Activated B cell treated with CpG ODN at 0.5 μM for 24 hours (primary cell): ENCODE measurements at regions not wholly inside any gene's neighbourhood (a gene's known extent, or its start where the extent isn't known, plus 50 kb on each side); places are given as distances from the start of the nearest gene placed in this dataset.

Experiments
- ATAC-seq: fragments of 200-7000 bp; cut with Tn5 transposase; one replicate; pipeline ENCODE4 v1.10.0; 2021; ENCODE audit warnings: low read depth, mild to moderate bottlenecking, moderate library complexity
- CTCF ChIA-PET: fragments of 350-600 bp; sonication (Branson Sonifier 250); formaldehyde crosslinking; loops from one replicate; lab custom pipeline; 2021; ENCODE audit warnings: antibody characterized with exemption; lab: Charles Lee
- POLR2A ChIA-PET: fragments of 350-600 bp; sonication (Branson Sonifier 250); formaldehyde crosslinking; loops from one replicate; lab custom pipeline; 2021; ENCODE audit warnings: antibody characterized with exemption; lab: Charles Lee
- DNase-seq: peaks from one replicate; pipeline ENCODE4 v3.0.0; 2022
- H3K27ac Mint-ChIP-seq: one replicate; pipeline ENCODE4 v1.8.0; 2020; ENCODE audit warnings: mixed read lengths
- H3K27me3 Mint-ChIP-seq: one replicate; pipeline ENCODE4 v1.8.0; 2021; ENCODE audit warnings: mixed read lengths
- H3K36me3 Mint-ChIP-seq: one replicate; pipeline ENCODE4 v1.8.0; 2021; ENCODE audit warnings: low read depth, mixed read lengths
- H3K4me1 Mint-ChIP-seq: one replicate; pipeline ENCODE4 v1.8.0; 2021; ENCODE audit warnings: mixed read lengths
- H3K4me3 Mint-ChIP-seq: one replicate; pipeline ENCODE4 v1.8.0; 2020; ENCODE audit warnings: mild to moderate bottlenecking, mixed read lengths
- H3K9me3 Mint-ChIP-seq: one replicate; pipeline ENCODE4 v1.8.0; 2020; ENCODE audit warnings: mixed read lengths
- CTCF ChIP-seq: fragments of 200-600 bp; IDR thresholded peaks from one replicate; pipeline ENCODE4 v1.8.0; 2022; ENCODE audit warnings: antibody characterized with exemption, mild to moderate bottlenecking
- intact Hi-C: fragments of 100-400 bp; cut with micrococcal nuclease; formaldehyde crosslinking; loops from one replicate; pipeline ENCODE4 v1.15.1; 2024

GRCh38 chr15:87219650-87220615, 1036.6 kb downstream of the NTRK3 start:
- H3K27ac Mint-ChIP-seq, result no peak overlapping the region
- CTCF ChIA-PET, result no interaction called here
- no peaks in the 10 kb centered on the region for H3K27me3 Mint-ChIP-seq
- intact Hi-C loops, result no loop called here
- no peaks in the 10 kb centered on the region for H3K36me3 Mint-ChIP-seq
- peaks cover 11% of the 10 kb centered on the region for H3K9me3 Mint-ChIP-seq
- H3K4me3 Mint-ChIP-seq, result no peak overlapping the region
- no peak for TF ChIP-seq CTCF
- no peaks in the 10 kb centered on the region for H3K4me1 Mint-ChIP-seq
- ATAC-seq (no peak), DNase-seq (no peak)
- POLR2A ChIA-PET, result no interaction called here

DNA sequence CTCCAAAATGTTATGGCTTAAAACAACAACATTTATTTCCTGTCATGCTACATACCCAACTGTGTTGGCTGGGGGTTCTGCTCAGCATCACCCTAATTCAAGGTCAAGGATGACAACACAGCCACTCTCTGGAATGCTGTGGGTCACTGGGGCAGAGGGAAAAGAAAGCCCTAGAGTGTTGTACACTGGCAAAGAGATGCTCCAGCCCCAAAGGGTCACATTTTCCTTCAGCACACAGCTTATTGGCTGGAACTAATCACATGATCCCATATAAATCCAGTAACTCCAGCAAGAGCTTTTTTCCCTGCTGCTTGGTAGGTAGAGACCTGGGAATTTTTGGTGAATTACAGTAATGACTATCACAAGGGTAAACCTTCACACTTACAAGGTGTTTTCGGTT, 1041.4 kb downstream of the NTRK3 start:
- ChIA-PET CTCF (no interaction called here), POLR2A (no interaction called here)
- Mint-ChIP-seq H3K4me1 (no peaks in the 10 kb centered on the region), H3K27ac (no peak overlapping the region), H3K27me3 (no peaks in the 10 kb centered on the region), H3K36me3 (no peaks in the 10 kb centered on the region), H3K9me3 (peaks cover 6% of the 10 kb centered on the region), H3K4me3 (no peak overlapping the region)
- intact Hi-C loops, result no loop called here
- DNase-seq, result no peak
- ATAC-seq, result no peak
- TF ChIP-seq CTCF, result no peak

GRCh38 chr15:87213626-87214025, 1042.9 kb downstream of the NTRK3 start:
- Mint-ChIP-seq H3K9me3 (no peaks in the 10 kb centered on the region), H3K4me1 (no peaks in the 10 kb centered on the region), H3K36me3 (no peaks in the 10 kb centered on the region), H3K27me3 (no peaks in the 10 kb centered on the region), H3K27ac (no peak overlapping the region), H3K4me3 (no peak overlapping the region)
- intact Hi-C loops, result no loop called here
- CTCF ChIA-PET, result no interaction called here
- POLR2A ChIA-PET, result no interaction called here
- ATAC-seq, result no peak
- DNase-seq, result no peak
- TF ChIP-seq CTCF, result no peak

GRCh38 chr15:87212041-87212440, 1044.5 kb downstream of the NTRK3 start:
- no peak for ATAC-seq
- Mint-ChIP-seq H3K27me3 (no peaks in the 10 kb centered on the region), H3K4me1 (no peaks in the 10 kb centered on the region), H3K4me3 (no peak overlapping the region), H3K36me3 (no peaks in the 10 kb centered on the region), H3K9me3 (no peaks in the 10 kb centered on the region), H3K27ac (no peak overlapping the region)
- ChIA-PET CTCF (no interaction called here), POLR2A (no interaction called here)
- TF ChIP-seq CTCF, result no peak
- intact Hi-C loops, result no loop called here
- DNase-seq, result no peak

DNA sequence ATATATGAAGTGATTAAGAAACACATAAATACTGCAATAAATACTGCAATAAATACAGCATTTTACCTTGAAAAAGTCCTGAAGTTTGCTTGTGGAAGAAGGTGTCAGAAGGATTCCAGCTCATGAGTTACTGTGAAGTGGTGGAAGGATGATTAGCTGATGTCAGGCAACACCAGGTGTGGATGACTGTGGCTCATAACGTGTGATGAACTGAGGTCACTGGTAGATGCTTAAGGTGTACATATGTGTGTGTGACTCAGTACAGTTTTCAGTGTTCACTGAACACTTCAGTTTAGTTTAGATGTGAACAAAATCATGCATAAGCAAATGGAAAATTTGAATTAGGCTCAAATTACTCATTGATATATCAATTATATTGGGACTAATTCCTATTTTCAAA, 1045.0 kb downstream of the NTRK3 start:
- intact Hi-C loops, result no loop called here
- no peak overlapping the region for H3K27ac Mint-ChIP-seq
- no peak for TF ChIP-seq CTCF
- CTCF ChIA-PET, result no interaction called here
- DNase-seq (no peak), ATAC-seq (no peak)
- no peaks in the 10 kb centered on the region for H3K9me3 Mint-ChIP-seq
- H3K27me3 Mint-ChIP-seq, result no peaks in the 10 kb centered on the region
- no peak overlapping the region for H3K4me3 Mint-ChIP-seq
- POLR2A ChIA-PET, result no interaction called here
- no peaks in the 10 kb centered on the region for H3K36me3 Mint-ChIP-seq
- H3K4me1 Mint-ChIP-seq, result no peaks in the 10 kb centered on the region
